ENCODE measurements at regions not wholly inside any gene's neighbourhood (a gene's known extent, or its start where the extent isn't known, plus 50 kb on each side); places are given as distances from the start of the nearest gene placed in this dataset.
A peak's percentile ranks its signal among the peaks of the same experiment; 100 is the strongest.
"Not testable (repeated sequence)": the region's sequence is repeated elsewhere in the genome, so short reads cannot be mapped to it uniquely, and the experiment has no call there.

DNA sequence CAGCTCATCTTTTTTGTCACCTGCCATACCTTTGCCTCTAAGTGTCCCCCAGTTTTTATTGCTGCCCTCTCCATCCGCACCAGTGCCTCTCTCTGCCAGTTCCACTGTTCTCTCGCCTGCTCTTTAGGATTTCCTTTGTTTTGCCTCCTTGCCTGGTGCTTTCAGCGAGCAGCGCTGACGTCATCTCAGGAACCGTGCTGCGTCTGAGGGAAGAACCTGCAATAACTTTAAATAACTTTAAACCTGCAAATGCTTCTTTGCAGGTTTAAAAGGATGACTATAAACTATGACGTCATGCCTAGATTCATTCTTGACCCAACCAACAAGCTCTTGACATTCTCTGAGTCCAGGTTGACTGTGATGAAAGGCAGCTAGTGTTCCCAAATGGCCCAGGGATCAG lies 105.1 kb downstream of the LRRC74B start:
- ATAC-seq (ENCODE audit: poor library complexity); H3K4me3 ChIP-seq (ENCODE audit: low read length); intact Hi-C loops (cut with DNase I, micrococcal nuclease); H3K27me3 Mint-ChIP-seq; POLR2A ChIA-PET; H3K36me3 Mint-ChIP-seq (ENCODE audit: low read depth); H3K27me3 ChIP-seq (ENCODE audit: control insufficient read depth in 1 of 2, insufficient read depth in 2 of 2, low read length in 2 of 2); H3K27ac ChIP-seq (ENCODE audit: low read depth in 1 of 2, low read length in 2 of 2); H3K4me3 Mint-ChIP-seq; H3K4me1 ChIP-seq (ENCODE audit: insufficient read depth, low read length); H3K9me3 ChIP-seq (ENCODE audit: control insufficient read depth in 1 of 2, insufficient read depth in 1 of 2, low read length in 2 of 2); CTCF ChIA-PET; H3K9me3 Mint-ChIP-seq; H3K4me1 Mint-ChIP-seq (ENCODE audit: low read depth); H3K27ac Mint-ChIP-seq; H3K36me3 ChIP-seq (ENCODE audit: insufficient read depth, low read length): not testable (repeated sequence)
- DNase-seq, result peak in 3 of 14 experiments; percentile 3 to 19 (median 15)

DNA sequence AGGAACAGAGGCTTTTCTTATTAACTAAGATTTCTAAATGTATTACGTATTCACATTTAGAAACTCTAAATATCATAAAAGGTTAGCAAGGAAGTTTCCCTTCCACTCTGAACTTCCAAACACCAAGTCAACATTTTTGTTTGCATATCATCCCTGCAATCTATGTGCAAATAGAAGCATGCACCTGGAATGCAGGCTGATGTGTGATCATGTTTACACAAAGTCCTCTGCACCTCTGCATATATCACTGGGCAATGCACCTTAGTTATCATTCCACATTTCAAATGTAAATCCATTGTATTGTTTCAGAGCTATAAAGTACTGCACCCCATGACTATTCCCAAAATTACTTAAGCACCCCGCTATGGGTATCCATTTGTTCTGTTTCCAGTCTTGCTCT lies 142.1 kb downstream of the LRRC74B start:
- H3K27me3 ChIP-seq (ENCODE audit: control insufficient read depth in 1 of 2, insufficient read depth in 2 of 2, low read length in 2 of 2); H3K27me3 Mint-ChIP-seq; H3K4me1 ChIP-seq (ENCODE audit: insufficient read depth, low read length); H3K9me3 Mint-ChIP-seq; H3K4me3 ChIP-seq (ENCODE audit: low read length); POLR2A ChIA-PET; CTCF ChIA-PET; H3K4me3 Mint-ChIP-seq; H3K36me3 ChIP-seq (ENCODE audit: insufficient read depth, low read length); ATAC-seq (ENCODE audit: poor library complexity); H3K27ac Mint-ChIP-seq; DNase-seq; H3K36me3 Mint-ChIP-seq (ENCODE audit: low read depth); H3K27ac ChIP-seq (ENCODE audit: low read depth in 1 of 2, low read length in 2 of 2); H3K9me3 ChIP-seq (ENCODE audit: control insufficient read depth in 1 of 2, insufficient read depth in 1 of 2, low read length in 2 of 2); intact Hi-C loops (cut with DNase I, micrococcal nuclease); H3K4me1 Mint-ChIP-seq (ENCODE audit: low read depth): not testable (repeated sequence)

DNA sequence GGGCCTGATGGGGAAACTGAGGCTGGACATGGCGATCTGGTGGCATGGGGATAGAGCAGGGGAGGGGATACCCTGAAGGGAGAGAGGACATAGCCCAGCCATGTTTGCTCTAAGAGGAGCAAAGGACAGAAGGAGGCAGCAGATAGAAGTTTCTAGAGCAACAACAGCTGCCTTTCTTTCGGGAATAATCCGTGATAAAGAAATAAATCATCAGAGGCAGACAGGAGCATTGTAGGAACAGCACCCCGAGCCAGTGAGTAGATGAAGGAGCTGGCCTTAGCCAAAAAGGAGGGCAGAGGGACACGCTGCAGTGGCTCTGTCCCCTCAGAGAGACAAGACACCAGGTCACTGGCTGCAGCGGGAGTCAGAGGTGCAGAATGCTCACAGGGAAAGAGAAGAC lies 166.3 kb downstream of the LRRC74B start:
- H3K27ac ChIP-seq (ENCODE audit: low read depth in 1 of 2, low read length in 2 of 2); ATAC-seq (ENCODE audit: poor library complexity); H3K4me1 ChIP-seq (ENCODE audit: insufficient read depth, low read length); H3K4me3 ChIP-seq (ENCODE audit: low read length); CTCF ChIA-PET; H3K9me3 Mint-ChIP-seq; H3K36me3 ChIP-seq (ENCODE audit: insufficient read depth, low read length); DNase-seq; H3K4me3 Mint-ChIP-seq; intact Hi-C loops (cut with DNase I, micrococcal nuclease); H3K27me3 Mint-ChIP-seq; H3K27me3 ChIP-seq (ENCODE audit: control insufficient read depth in 1 of 2, insufficient read depth in 2 of 2, low read length in 2 of 2); H3K9me3 ChIP-seq (ENCODE audit: control insufficient read depth in 1 of 2, insufficient read depth in 1 of 2, low read length in 2 of 2); H3K27ac Mint-ChIP-seq; POLR2A ChIA-PET; H3K36me3 Mint-ChIP-seq (ENCODE audit: low read depth); H3K4me1 Mint-ChIP-seq (ENCODE audit: low read depth): not testable (repeated sequence)

DNA sequence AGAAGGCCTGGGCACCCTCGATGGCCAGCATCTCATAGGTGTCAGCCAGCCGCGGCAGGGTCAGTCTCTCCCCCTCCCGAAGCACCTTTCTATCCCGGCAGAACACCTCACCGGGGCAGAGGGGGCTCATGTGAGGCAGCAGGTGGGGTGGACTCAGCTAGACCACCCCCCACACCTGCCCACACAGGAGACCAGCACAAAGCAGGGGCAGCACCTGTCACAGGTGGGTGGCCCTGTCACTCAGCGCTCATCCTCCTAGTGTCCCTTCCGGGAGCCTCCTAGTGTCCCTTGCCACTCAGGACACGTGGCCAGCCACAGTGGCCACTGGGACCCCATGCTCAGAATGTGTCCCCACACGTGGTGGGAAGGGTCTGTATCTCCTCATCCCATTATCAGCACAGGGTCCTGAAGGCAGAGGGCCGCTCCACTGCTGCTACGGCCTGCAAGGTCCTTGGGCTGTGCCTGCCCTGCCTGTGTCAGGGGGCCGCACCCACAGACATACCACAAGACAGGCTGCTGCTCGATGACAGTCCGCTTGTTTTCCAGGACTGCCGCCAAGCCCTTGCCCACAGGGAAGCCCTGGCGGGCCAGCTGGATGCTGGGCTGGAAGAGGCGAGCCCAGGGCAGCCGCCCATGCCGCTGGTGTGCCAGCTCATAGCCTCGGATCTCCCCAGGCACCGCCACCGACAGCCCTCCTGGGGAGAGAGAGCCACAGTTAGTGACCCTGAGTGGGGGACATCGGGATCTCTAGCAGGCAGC lies 167.4 kb upstream of the RIMBP3B start:
- H3K36me3 ChIP-seq (ENCODE audit: insufficient read depth, low read length); H3K27me3 ChIP-seq (ENCODE audit: control insufficient read depth in 1 of 2, insufficient read depth in 2 of 2, low read length in 2 of 2); H3K4me1 ChIP-seq (ENCODE audit: insufficient read depth, low read length); H3K4me3 Mint-ChIP-seq; DNase-seq; CTCF ChIA-PET; H3K4me3 ChIP-seq (ENCODE audit: low read length); intact Hi-C loops (cut with DNase I, micrococcal nuclease); H3K9me3 Mint-ChIP-seq; H3K9me3 ChIP-seq (ENCODE audit: control insufficient read depth in 1 of 2, insufficient read depth in 1 of 2, low read length in 2 of 2); H3K27me3 Mint-ChIP-seq; H3K36me3 Mint-ChIP-seq (ENCODE audit: low read depth); H3K27ac Mint-ChIP-seq; POLR2A ChIA-PET; H3K27ac ChIP-seq (ENCODE audit: low read depth in 1 of 2, low read length in 2 of 2); ATAC-seq (ENCODE audit: poor library complexity); H3K4me1 Mint-ChIP-seq (ENCODE audit: low read depth): not testable (repeated sequence)

DNA sequence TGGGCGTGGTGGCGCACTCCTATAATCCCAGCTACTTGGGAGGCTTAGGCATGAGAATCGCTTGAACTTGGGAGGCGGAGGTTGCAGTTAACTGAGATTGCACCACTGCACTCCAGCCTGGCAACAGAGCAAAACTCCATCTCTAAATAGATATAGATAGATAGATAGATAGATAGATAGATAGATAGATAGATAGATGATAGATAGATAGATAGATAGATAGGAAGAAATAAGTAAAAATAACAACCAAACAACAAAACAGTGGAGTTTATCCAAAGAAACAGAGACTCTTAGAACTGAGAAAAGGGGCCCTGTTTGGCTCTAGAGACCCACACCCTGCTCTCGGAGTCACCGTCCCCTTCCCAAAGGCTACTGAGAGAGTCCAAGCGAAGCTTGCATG lies 158.7 kb upstream of the RIMBP3B start:
- H3K4me1 ChIP-seq (ENCODE audit: insufficient read depth, low read length); POLR2A ChIA-PET; H3K4me1 Mint-ChIP-seq (ENCODE audit: low read depth); intact Hi-C loops (cut with DNase I, micrococcal nuclease); H3K36me3 Mint-ChIP-seq (ENCODE audit: low read depth); H3K27ac ChIP-seq (ENCODE audit: low read depth in 1 of 2, low read length in 2 of 2); H3K4me3 Mint-ChIP-seq; H3K27me3 ChIP-seq (ENCODE audit: control insufficient read depth in 1 of 2, insufficient read depth in 2 of 2, low read length in 2 of 2); ATAC-seq (ENCODE audit: poor library complexity); H3K9me3 Mint-ChIP-seq; H3K27me3 Mint-ChIP-seq; DNase-seq; CTCF ChIA-PET; H3K27ac Mint-ChIP-seq; H3K36me3 ChIP-seq (ENCODE audit: insufficient read depth, low read length); H3K9me3 ChIP-seq (ENCODE audit: control insufficient read depth in 1 of 2, insufficient read depth in 1 of 2, low read length in 2 of 2); H3K4me3 ChIP-seq (ENCODE audit: low read length): not testable (repeated sequence)

DNA sequence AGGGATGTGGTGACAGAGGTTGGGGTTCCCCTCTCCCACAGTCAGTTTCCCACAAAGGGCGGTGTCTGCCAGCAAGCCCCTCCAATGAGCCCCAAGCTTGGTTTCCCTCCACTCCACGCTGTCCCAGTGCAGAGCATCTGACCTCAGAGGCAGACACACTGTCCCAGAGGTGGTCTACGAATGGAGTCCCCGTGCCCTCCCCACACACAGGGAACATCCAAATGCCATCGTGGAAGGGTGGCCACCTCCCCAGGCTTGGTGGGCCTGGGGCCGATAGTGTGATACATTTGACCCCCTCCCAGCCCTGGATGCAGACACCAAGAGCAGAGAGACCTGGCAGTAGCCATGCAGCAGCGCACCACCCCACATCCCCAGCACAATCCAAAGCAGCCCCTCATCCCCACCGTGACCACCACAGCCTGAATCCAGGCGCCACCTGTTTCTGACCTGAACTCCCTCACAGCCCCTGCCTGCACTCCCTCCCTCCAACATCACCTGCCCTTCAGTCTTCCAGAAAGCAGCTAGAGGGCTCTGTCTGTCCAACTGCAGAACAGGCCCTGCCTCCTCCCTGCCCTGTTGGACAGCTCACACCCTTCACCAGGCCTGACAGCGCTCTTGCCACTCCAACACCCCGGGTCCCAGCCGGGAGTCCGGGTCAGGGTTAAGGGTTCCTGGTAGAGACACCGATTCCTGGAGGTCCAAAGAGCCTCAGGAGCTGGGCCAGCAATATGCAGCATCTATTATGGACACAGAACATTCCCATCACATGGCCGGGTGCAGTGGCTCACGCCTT lies 156.5 kb upstream of the RIMBP3B start:
- ATAC-seq (ENCODE audit: poor library complexity); H3K4me3 Mint-ChIP-seq; H3K4me3 ChIP-seq (ENCODE audit: low read length); H3K4me1 ChIP-seq (ENCODE audit: insufficient read depth, low read length); POLR2A ChIA-PET; H3K27ac Mint-ChIP-seq; CTCF ChIA-PET; DNase-seq; H3K9me3 ChIP-seq (ENCODE audit: control insufficient read depth in 1 of 2, insufficient read depth in 1 of 2, low read length in 2 of 2); H3K4me1 Mint-ChIP-seq (ENCODE audit: low read depth); H3K36me3 Mint-ChIP-seq (ENCODE audit: low read depth); H3K27me3 Mint-ChIP-seq; H3K36me3 ChIP-seq (ENCODE audit: insufficient read depth, low read length); H3K27me3 ChIP-seq (ENCODE audit: control insufficient read depth in 1 of 2, insufficient read depth in 2 of 2, low read length in 2 of 2); intact Hi-C loops (cut with DNase I, micrococcal nuclease); H3K9me3 Mint-ChIP-seq; H3K27ac ChIP-seq (ENCODE audit: low read depth in 1 of 2, low read length in 2 of 2): not testable (repeated sequence)

DNA sequence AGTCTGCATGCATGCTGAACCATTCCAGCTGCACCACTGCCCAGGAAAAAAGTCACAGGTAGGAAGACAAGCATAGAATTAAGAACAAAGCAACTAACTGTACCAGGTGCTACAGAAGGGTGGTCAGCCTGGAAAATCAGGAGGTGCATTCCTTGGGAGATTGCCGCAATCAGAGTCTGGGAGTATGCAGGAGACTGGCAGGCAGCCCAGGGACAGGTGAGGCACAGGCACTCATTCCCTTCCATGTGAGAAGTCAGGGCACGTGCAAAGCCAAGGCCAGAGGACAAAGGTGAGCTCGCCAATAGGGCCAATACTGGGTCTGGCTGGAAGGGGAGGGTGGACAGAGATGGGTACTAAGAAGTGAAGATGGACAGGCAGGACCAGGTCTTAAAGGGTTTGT lies 132.1 kb upstream of the RIMBP3B start:
- DNase-seq; H3K4me1 ChIP-seq (ENCODE audit: insufficient read depth, low read length); H3K27ac Mint-ChIP-seq; intact Hi-C loops (cut with DNase I, micrococcal nuclease); H3K27me3 ChIP-seq (ENCODE audit: control insufficient read depth in 1 of 2, insufficient read depth in 2 of 2, low read length in 2 of 2); H3K4me3 ChIP-seq (ENCODE audit: low read length); H3K9me3 ChIP-seq (ENCODE audit: control insufficient read depth in 1 of 2, insufficient read depth in 1 of 2, low read length in 2 of 2); H3K9me3 Mint-ChIP-seq; H3K27ac ChIP-seq (ENCODE audit: low read depth in 1 of 2, low read length in 2 of 2); CTCF ChIA-PET; H3K36me3 ChIP-seq (ENCODE audit: insufficient read depth, low read length); H3K4me3 Mint-ChIP-seq; H3K36me3 Mint-ChIP-seq (ENCODE audit: low read depth); H3K4me1 Mint-ChIP-seq (ENCODE audit: low read depth); POLR2A ChIA-PET; H3K27me3 Mint-ChIP-seq; ATAC-seq (ENCODE audit: poor library complexity): not testable (repeated sequence)
